Nephron progenitor cell (in vitro differentiated cells): ENCODE measurements at regions not wholly inside any gene's neighbourhood (a gene's known extent, or its start where the extent isn't known, plus 50 kb on each side); places are given as distances from the start of the nearest gene placed in this dataset.

Source experiments
- DNase-seq: peaks from one replicate; pipeline ENCODE4 v3.0.0; 2021
- H3K27ac Mint-ChIP-seq: 2 replicates; pipeline ENCODE4 v1.8.0; 2021; ENCODE audit warnings: mild to moderate bottlenecking, moderate library complexity, mixed read lengths
- H3K27me3 Mint-ChIP-seq: 2 replicates; pipeline ENCODE4 v1.8.0; 2021; ENCODE audit warnings: mild to moderate bottlenecking, low read depth, mixed read lengths; ENCODE audit not compliant: poor library complexity
- H3K36me3 Mint-ChIP-seq: 2 replicates; pipeline ENCODE4 v1.8.0; 2021; ENCODE audit warnings: low read depth, mixed read lengths
- H3K4me1 Mint-ChIP-seq: 2 replicates; pipeline ENCODE4 v1.8.0; 2021; ENCODE audit warnings: mixed read lengths
- H3K4me3 Mint-ChIP-seq: 2 replicates; pipeline ENCODE4 v1.8.0; 2021; ENCODE audit warnings: mild to moderate bottlenecking, moderate library complexity, mixed read lengths
- H3K9me3 Mint-ChIP-seq: 2 replicates; pipeline ENCODE4 v1.8.0; 2021; ENCODE audit warnings: mild to moderate bottlenecking, moderate library complexity, mixed read lengths
- TF ChIP-seq, protein P1 (sequence below): fragments of 200-600 bp; sonication (generic); IDR thresholded peaks from 2 replicates; pipeline ENCODE4 v1.5.0; 2021; ENCODE audit warnings: antibody characterized with exemption

DNA sequence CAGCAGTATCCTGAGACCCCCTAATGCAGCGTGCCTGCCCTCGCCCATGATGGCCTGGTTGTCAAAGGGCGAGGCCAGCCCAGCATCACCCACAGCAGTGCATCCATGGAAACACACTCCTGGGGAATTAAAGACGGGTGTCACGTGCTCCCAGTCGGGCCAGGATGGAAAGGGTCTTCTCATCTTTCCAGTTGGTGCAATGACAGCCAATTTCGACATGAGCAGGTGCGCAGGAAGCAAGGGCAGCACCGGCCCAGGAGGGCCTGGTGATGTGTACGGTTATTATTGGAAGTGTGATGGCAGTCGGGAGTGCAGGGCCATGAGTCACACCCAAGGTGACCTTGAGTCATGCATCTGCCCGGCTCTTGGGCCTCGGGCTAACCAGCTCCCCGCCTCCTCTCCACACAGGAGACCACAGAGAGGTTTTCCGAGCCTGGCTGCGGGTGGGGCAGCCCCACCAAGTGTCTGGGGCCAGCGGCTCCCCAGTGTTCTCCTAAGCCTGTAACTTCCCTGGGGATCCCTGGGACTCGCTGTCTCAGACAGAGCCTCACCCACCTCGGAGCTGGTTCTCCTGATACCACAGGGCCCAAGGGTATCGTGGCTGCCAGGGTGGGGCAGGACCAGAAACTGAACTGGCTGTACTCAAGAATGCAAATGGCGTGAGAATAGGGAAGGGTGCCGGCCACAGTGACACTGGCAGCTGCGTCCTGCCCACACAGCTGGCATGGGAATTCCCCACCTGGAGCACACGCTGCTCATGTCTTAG lies 119.8 kb downstream of the SIK1 start:
- TF ChIP-seq, protein P1, sequence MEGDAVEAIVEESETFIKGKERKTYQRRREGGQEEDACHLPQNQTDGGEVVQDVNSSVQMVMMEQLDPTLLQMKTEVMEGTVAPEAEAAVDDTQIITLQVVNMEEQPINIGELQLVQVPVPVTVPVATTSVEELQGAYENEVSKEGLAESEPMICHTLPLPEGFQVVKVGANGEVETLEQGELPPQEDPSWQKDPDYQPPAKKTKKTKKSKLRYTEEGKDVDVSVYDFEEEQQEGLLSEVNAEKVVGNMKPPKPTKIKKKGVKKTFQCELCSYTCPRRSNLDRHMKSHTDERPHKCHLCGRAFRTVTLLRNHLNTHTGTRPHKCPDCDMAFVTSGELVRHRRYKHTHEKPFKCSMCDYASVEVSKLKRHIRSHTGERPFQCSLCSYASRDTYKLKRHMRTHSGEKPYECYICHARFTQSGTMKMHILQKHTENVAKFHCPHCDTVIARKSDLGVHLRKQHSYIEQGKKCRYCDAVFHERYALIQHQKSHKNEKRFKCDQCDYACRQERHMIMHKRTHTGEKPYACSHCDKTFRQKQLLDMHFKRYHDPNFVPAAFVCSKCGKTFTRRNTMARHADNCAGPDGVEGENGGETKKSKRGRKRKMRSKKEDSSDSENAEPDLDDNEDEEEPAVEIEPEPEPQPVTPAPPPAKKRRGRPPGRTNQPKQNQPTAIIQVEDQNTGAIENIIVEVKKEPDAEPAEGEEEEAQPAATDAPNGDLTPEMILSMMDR: no peak
- H3K4me3 Mint-ChIP-seq: no peak overlapping the region
- no peak for DNase-seq
- H3K27me3 Mint-ChIP-seq: peaks cover 6% of the 10 kb centered on the region
- H3K9me3 Mint-ChIP-seq: no peaks in the 10 kb centered on the region
- H3K4me1 Mint-ChIP-seq: peaks cover 51% of the 10 kb centered on the region
- no peaks in the 10 kb centered on the region for H3K36me3 Mint-ChIP-seq
- no peak overlapping the region for H3K27ac Mint-ChIP-seq

DNA sequence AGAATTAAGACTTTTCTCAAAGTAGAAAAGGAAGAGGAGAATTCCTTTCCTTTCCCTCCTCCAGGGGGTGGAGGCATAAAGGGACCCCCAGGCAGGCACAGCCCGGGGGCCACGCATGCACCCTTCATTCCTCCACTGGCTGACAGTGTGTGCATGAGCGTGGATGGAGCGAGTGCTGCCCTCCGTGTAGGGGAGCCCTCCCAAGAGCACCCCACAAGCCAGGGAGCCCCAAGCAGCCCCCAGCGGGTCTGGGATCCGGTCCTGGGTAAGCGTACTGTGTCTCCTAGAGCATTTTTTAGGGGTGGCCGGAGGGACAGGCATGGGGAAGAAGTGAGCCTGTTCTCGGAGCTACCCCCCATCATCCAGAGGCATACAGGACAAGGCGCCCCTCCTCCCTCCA lies 120.5 kb downstream of the SIK1 start:
- H3K4me3 Mint-ChIP-seq: no peak overlapping the region
- H3K27ac Mint-ChIP-seq: no peak overlapping the region
- TF ChIP-seq, protein P1: no peak
- H3K36me3 Mint-ChIP-seq: no peaks in the 10 kb centered on the region
- no peak for DNase-seq
- H3K9me3 Mint-ChIP-seq: no peaks in the 10 kb centered on the region
- peaks cover 5% of the 10 kb centered on the region for H3K27me3 Mint-ChIP-seq
- H3K4me1 Mint-ChIP-seq: peaks cover 48% of the 10 kb centered on the region

GRCh38 chr21:43305811-43306311 lies 121.1 kb downstream of the SIK1 start:
- H3K4me3 Mint-ChIP-seq: no peak overlapping the region
- H3K27me3 Mint-ChIP-seq: peaks cover 5% of the 10 kb centered on the region
- peaks cover 47% of the 10 kb centered on the region for H3K4me1 Mint-ChIP-seq
- H3K27ac Mint-ChIP-seq: no peak overlapping the region
- TF ChIP-seq, protein P1: no peak
- no peaks in the 10 kb centered on the region for H3K9me3 Mint-ChIP-seq
- no peak for DNase-seq
- no peaks in the 10 kb centered on the region for H3K36me3 Mint-ChIP-seq

DNA sequence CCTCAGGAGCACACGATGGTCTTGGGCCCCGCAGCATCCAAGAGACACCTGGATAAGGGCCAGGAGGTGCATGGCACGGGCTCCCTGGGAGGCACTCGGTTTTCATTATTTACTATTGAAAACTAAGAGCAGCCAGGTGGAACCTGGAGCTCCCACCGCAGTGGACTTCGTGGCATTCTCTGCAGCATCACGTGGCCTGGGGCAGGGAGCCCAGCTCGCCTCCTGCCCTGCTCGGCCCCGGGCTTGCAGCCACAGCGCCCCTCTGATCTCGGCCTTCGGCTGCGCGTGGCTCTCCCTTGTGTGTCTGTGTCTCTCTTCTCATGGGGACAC lies 121.6 kb downstream of the SIK1 start:
- H3K9me3 Mint-ChIP-seq: no peaks in the 10 kb centered on the region
- peaks cover 47% of the 10 kb centered on the region for H3K4me1 Mint-ChIP-seq
- H3K36me3 Mint-ChIP-seq: no peaks in the 10 kb centered on the region
- no peak for DNase-seq
- TF ChIP-seq, protein P1: no peak
- H3K27ac Mint-ChIP-seq: no peak overlapping the region
- no peak overlapping the region for H3K4me3 Mint-ChIP-seq
- H3K27me3 Mint-ChIP-seq: peaks cover 5% of the 10 kb centered on the region

- no peaks in the 10 kb centered on the region for H3K36me3 Mint-ChIP-seq
- H3K9me3 Mint-ChIP-seq: no peaks in the 10 kb centered on the region
- no peak overlapping the region for H3K4me3 Mint-ChIP-seq
- H3K4me1 Mint-ChIP-seq: peaks cover 51% of the 10 kb centered on the region
- no peak for DNase-seq
- peaks cover 5% of the 10 kb centered on the region for H3K27me3 Mint-ChIP-seq
- TF ChIP-seq, protein P1: no peak
- H3K27ac Mint-ChIP-seq: no peak overlapping the region
These were observed 122.2 kb downstream of the SIK1 start for GRCh38 chr21:43304621-43305335.
